ENCODE measurements at regions not wholly inside any gene's neighbourhood (a gene's known extent, or its start where the extent isn't known, plus 50 kb on each side); places are given as distances from the start of the nearest gene placed in this dataset.
A peak's percentile ranks its signal among the peaks of the same experiment; 100 is the strongest.

- DNase-seq (ENCODE audit: low read depth), result no peak
These were observed 50.3 kb downstream of the NAV1 start for GRCh38 chr1:201589186-201589585.

GRCh38 chr1:201590474-201590873, 51.5 kb downstream of the NAV1 start:
- DNase-seq (ENCODE audit: low read depth), result no peak

GRCh38 chr1:201591348-201591747, 52.4 kb downstream of the NAV1 start:
- DNase-seq (ENCODE audit: low read depth), result no peak

DNA sequence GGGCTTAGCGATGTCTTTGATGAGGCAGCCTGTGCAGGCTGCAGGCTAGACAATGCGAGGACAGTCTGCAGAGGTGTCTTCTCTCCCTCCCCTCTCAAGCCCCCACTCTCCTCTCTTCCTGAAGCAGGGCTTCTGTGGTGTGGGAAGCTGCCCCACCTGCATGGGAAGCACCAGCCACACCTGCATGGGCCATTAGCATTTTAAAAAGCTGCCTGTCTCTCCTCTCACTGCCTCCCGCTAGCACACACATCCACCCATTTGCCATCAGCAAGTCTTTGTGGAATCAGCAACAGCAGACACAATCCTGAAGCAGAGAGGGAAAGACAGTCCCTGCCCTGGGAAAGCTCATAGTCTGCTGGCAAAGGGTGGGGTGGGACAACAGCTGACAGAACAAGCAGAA, 53.1 kb downstream of the NAV1 start:
- no peak for DNase-seq (ENCODE audit: low read depth)

DNA sequence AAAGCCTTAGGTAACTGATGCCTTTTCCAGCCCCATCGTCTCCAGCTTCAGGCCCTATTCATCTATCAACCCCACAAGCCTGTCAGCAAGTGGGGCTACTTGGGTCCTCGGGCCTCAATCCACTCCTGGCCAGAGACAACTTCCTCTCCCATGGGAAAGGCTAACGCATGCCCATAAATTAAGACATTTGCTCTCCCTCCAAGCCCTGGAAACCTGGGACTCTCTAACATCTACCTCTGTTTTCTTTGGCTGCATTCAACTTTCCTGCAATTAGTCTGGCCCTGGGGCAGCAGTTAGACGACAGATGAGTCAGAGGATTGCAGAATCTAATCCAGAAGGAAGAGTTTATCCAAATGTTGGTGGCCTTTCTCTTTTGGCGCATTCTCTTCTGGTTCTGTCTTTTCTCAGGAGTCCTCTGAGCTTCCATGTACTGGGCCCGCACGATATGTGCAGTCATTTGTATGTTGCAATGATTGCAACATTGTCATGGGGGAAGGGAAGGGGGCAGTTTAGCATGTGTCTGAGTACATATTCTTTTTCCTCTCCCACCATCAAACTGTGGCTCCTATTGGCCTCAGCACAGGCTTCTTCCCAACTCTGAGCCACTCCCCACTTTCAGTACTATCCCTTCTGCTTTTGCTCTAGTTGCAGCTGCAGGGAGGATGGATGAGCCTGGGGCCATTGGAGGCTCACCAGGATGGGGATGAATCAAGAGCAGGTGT, 54.4 kb downstream of the NAV1 start:
- DNase-seq (ENCODE audit: low read depth), result peak; percentile 91

DNA sequence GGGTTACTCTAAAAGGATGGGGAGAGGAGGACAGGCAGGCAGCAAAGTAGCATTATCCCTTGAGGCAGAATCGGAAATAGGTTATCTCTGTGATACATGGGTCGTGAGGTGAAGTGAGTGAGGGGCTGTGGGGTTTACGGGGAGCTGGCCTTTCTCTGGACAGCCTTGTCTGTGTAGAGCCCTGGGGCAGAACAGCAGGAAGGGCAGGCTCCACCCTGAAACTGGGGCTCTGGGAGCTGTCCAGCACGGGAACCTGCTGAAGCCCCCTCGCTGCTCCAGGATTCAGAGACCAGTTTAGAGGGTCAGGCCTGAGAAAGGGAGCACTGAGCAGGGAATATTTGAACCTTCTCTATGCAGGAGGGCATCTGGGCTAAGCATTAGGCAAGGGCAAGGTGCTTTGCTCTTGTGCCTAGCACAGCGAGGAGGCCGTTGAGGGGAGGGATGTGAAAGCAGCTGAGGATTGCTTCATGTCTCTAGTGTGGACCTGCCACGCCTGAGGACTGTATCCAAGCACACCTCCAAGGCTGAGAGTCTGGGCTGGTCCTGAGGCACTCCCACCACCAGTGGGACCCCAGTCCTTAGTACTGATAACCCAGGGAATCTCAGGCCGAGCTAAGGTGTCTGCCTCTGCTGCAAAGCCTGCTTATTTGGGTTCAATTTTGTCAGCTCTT, 55.8 kb downstream of the NAV1 start:
- DNase-seq (ENCODE audit: low read depth), result no peak

DNA sequence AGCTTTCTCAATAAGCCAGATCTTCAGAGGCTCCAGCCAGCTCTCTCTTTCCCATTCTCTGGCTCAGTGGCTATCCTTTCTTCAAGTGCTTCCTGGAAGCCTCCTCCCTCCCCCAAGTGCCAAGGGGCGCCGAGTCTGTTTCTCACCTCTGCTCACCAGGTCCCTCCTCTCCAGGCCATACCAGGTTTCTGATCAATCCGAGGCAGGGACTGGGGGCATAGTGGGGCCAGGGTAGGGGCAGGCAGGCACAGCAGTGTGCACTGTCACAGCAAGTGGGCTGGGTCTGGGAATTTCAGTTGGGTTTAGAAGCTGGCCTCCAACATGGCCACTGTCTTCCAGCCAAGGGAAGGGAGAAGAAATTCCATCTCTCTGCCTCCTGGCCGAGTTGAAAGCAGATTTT, 56.5 kb downstream of the NAV1 start:
- no peak for DNase-seq (ENCODE audit: low read depth)

DNA sequence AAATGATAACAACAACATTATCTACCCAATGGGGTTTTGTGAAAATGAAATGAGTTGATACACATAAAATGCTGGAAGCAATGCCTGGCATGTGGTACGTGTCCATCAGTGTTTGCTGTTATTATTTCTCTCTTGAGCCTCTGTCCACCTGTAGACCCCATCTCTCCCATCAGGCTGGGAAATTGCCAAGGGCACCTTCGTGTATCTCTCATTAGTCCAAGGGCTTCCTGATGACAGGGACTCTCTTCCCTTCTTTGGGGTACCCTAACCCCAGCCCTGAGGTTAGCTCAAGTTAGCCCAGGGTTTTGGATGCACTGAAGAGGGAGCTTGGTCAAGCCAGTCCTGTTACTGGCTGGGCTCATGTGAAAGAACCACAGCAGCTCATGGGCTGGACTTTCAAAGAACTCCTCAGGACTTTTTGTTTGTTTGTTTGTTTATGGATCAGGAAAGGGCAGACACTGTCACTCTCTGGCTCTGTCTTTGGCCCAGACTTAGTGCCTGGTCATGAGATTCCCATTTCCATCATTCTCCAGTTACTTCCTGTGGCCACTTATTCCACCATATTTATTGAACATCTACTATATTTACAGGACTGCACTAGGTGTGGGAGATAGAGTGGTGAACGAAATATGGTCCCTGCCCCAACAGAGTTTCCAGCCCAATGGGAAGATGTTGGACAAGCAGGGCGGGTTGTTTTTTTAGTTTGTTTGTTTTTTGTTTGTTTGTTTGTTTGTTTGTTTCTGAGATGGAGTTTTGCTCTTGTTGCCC, 57.4 kb downstream of the NAV1 start:
- no peak for DNase-seq (ENCODE audit: low read depth)

DNA sequence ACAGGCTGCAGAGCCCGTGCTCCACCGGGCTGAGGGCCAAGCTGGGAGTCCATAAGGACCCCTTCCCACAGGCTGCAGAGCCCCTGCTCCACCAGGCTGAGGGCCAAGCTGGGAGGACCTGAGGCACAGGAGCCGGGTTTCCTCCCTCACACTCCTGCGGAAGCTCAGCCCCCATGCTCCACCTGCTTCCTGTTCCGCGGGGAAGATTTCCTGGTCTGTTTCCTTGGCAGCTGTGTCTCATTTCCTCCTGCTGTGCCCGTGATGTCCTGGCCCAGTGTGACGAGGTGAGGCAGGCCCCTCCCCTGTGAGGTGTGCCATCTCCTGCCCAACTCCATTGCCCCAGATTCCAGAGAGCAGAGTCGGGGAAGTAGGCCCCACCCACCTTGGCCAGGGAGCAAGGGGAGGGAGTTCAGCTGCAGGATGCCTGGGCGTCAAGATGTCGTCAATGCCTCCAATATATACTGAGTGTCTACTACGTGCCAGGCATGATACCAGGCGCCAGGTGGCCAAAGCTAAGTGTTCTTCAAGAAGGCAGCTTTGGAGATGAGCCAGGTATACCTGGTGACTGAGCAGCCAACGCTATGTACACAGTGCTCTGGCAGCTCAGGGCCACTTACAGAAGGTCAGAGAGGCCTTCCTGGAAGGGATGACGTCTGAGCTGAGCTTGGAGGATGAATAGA, 58.8 kb downstream of the NAV1 start:
- no peak for DNase-seq (ENCODE audit: low read depth)

DNA sequence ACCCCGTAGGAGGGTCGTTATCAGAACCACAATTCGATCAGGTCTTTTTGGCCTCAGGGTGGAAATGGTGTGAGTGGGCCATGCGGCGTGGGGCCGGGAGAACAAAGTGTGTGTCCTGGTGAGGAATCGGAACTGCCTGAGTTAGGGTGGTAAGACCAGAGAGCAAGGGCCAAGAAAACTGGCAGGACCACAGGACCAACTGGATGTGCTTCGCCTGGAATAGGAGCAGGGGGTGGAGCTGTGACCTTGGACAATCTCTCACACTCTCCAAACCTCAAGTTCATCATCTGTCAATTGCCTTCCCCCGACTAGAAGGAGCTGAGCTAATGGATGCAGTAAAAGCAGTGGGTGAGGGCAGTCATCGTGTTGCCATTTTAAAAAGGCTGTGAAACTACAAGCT, 59.5 kb downstream of the NAV1 start:
- no peak for DNase-seq (ENCODE audit: low read depth)

DNA sequence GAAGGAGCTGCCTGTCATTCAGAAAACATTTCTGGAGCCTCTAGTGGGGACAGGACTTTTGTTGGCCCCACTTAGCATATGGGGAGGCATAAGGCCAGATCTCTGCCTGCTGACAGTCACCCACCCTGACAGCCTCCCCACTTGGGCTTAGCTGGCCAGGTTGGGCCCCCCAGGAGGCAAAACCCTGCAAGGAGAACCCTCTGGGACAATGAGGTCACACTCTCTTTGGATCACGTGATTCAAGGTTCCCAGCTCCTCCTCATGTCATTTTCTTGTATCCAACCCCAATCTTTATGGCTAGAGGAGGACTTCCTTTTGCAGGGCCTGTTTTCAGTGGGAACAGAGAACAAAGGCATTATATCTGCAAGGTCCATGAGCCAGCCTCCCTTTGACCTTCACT, 60.0 kb downstream of the NAV1 start:
- DNase-seq (ENCODE audit: low read depth), result no peak

DNA sequence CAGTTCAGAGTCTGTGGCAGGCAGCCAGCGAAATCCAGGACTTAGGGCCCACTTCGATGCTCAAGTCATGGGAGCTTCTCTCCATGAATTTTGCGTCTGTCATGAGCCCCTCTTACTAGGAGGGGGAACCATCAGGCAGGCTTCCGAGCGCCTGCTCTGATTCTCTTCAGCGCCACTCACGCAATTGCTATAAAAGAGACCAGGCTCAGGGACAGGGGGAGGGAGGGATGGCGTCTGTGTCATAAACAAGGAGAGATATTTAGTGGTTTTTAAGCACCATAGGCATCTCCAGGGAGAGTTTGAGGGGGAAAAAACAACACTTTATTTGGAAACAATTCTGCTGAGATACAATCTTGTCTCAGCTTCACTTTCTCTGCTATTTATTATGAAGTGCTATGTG, 60.6 kb downstream of the NAV1 start:
- DNase-seq (ENCODE audit: low read depth), result no peak

- DNase-seq (ENCODE audit: low read depth), result peak; percentile 95
These were observed 63.7 kb downstream of the NAV1 start for GRCh38 chr1:201602413-201603265.

DNA sequence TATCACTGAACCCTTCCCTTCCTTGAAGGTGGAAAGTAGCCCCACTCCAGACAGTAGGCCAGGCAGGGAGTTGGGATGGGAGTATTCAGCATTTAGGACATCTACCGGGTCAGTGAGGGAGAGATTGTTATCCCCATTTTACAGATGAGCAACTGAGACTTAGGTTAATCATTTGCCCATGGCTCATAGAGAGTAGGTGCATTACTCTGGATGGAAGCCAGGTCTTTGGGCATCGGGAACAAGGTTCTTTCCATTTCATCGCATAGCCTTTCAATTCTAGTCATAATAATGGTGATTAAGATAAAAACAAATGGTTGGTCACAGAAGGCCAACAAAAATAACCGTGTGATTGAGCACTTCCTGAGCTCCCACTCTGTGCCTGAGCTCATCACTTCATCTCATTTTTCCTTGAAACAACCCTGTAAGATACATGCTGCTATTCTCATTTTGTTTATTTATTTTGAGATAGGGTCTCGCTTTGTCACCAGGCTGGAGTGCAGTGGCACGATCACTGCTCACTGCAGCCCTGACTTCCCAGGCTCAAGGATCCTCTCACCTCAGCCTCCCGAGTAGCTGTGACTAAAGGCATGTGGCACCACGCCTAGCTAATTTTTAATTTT, 64.8 kb downstream of the NAV1 start:
- peak; percentile 32 for DNase-seq (ENCODE audit: low read depth)

DNA sequence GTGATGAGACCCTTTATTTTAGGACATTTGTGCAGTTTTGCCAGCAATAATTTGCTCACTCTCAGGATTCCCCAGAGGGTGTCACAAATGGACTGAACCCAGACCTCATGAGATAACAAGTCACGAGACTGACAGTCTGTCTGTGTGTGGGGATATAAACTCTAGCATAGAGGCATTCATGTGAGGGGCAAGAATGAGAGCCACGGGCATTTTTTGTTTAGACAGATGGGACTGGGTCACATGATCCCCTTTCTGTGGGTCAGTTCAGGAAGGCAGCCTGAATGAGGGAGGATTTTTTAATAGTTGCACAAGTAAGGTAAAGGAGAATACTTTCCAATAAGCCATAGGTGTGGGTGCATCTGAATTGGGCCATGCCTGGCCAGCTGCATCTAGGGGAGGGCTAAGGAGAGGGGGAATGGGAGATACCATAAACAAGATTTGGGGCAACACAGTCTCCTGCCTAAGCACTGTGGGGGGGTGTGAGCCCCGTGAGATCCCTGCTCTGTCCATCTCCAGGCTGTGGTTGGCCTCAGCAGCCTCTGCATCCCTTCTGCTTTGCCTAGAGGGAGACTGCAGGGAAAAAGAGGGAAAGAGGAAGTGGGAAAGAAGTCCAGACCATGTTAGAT, 66.6 kb downstream of the NAV1 start:
- DNase-seq (ENCODE audit: low read depth), result no peak

GRCh38 chr1:201606096-201606495, 67.2 kb downstream of the NAV1 start:
- DNase-seq (ENCODE audit: low read depth), result no peak

DNA sequence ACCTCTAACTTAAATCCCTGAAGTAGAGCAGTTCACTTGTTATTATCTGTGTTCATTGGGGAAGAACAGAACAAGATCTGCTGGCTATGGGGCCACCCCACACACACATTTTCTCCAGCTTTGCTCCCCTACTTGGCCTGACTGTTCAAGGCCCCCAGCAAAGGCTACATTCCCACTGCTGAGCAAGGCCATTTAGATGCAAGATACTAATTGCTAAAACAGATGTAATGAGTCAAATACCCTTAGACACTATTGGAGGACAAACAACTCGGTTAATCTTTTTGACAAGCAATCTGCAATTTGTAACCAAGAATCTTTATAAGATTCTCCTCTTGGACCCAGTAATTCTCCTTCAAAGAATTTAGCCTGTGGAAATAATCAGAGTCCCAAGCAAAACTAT, 67.7 kb downstream of the NAV1 start:
- no peak for DNase-seq (ENCODE audit: low read depth)

- DNase-seq (ENCODE audit: low read depth), result no peak
These were observed 69.9 kb downstream of the NAV1 start for GRCh38 chr1:201608635-201609395.

GRCh38 chr1:201609661-201610318, 70.9 kb downstream of the NAV1 start:
- DNase-seq (ENCODE audit: low read depth), result no peak
